K562 (cell line): ENCODE measurements at regions not wholly inside any gene's neighbourhood (a gene's known extent, or its start where the extent isn't known, plus 50 kb on each side); places are given as distances from the start of the nearest gene placed in this dataset.

Source experiments
- ATAC-seq: fragments of 200-7000 bp; cut with Tn5 transposase; 3 replicates; pipeline ENCODE4 v1.9.1; 2020; ENCODE audit warnings: moderate library complexity
- BruUV-seq: library from RNA; stranded (reverse); fragments of 400-500 nt; replicated peaks from 2 replicates; lab custom pipeline; 2021; lab: Mats Ljungman, UMichigan
- CTCF ChIA-PET: fragments of 300-600 bp; formaldehyde crosslinking; extraction: SDS; loops from one replicate; lab custom pipeline; 2021; ENCODE audit warnings: low intra/inter-chr PET ratio; lab: Yijun Ruan, JAX
- POLR2A ChIA-PET: fragments of 300-600, 350-650 bp; sonication (Branson Sonifier 250); formaldehyde crosslinking; extraction: SDS; loops from one replicate; lab custom pipeline; 2021; ENCODE audit warnings: antibody characterized with exemption, inconsistent platforms; lab: Yijun Ruan, JAX
- DNase-seq, 4 experiments: peaks; one replicate each; pipeline versions ENCODE4 v3.0.0 to v3.0.0-alpha.2; 2011 to 2018; ENCODE audit warnings: low spot score in 3 of 4, mixed read lengths in 3 of 4; ENCODE audit errors: extremely low read depth in 1 of 4
- FAIRE-seq: peaks from 2 replicates; lab custom pipeline; 2011; peaks lifted over from hg19 to GRCh38; lab: Jason Lieb, UNC
- H2AFZ ChIP-seq: 2 replicates; pipeline ENCODE4 v1.6.0; 2011; ENCODE audit warnings: low read depth, low read length, control low read depth, inconsistent platforms
- H3K27ac ChIP-seq: fragments of 200-600 bp; 3 replicates; pipeline ENCODE4 v1.8.0; 2011; ENCODE audit warnings: low read depth, mild to moderate bottlenecking, control low read depth, inconsistent platforms, low read length, moderate library complexity, mixed read lengths; ENCODE audit errors: extremely low read depth
- H3K27me3 ChIP-seq, 2 experiments: fragments of 300-600 bp in 1 of 2; 2 replicates in 1 of 2; 3 replicates in 1 of 2; pipeline versions ENCODE4 v1.6.0 to v1.8.0; 2011; ENCODE audit warnings: inconsistent platforms in 2 of 2, low read length in 2 of 2, mild to moderate bottlenecking in 1 of 2, mixed read lengths in 1 of 2, moderate library complexity in 1 of 2; ENCODE audit not compliant: control insufficient read depth in 2 of 2, insufficient read depth in 2 of 2
- H3K36me3 ChIP-seq: fragments of 300-600 bp; 3 replicates; pipeline ENCODE4 v1.8.0; 2011; ENCODE audit warnings: mild to moderate bottlenecking, low read length, inconsistent platforms; ENCODE audit not compliant: control insufficient read depth, insufficient read depth
- H3K4me1 ChIP-seq, 2 experiments: fragments of 200-600 bp in 1 of 2; replicated peaks in 1 of 2; 2 replicates in 1 of 2; 3 replicates in 1 of 2; pipeline versions ENCODE4 v1.5.1 to v1.8.0; 2011; ENCODE audit warnings: inconsistent platforms in 2 of 2, low read length in 2 of 2, mild to moderate bottlenecking in 1 of 2, mixed read lengths in 1 of 2, moderate library complexity in 1 of 2; ENCODE audit not compliant: control insufficient read depth in 2 of 2, insufficient read depth in 2 of 2
- H3K4me2 ChIP-seq: 2 replicates; pipeline ENCODE4 v1.6.1; 2011; ENCODE audit warnings: low read length, control low read depth, inconsistent platforms, mixed read lengths; ENCODE audit not compliant: insufficient read depth
- H3K4me3 ChIP-seq: fragments of 200-600 bp; sonication (generic), shearing (Covaris generic); 2 replicates; pipeline ENCODE4 v1.5.1; 2016; ENCODE audit warnings: control low read depth, inconsistent platforms
- H3K79me2 ChIP-seq: fragments of 200-600 bp; 3 replicates; pipeline ENCODE4 v1.8.0; 2011; ENCODE audit warnings: low read length, inconsistent platforms; ENCODE audit not compliant: control insufficient read depth, insufficient read depth
- H3K9ac ChIP-seq, 2 experiments: 2 replicates each; pipeline versions ENCODE4 v1.6.0 to v1.6.1; 2011; ENCODE audit warnings: low read depth in 2 of 2, low read length in 2 of 2, control low read depth in 1 of 2, inconsistent platforms in 1 of 2, mild to moderate bottlenecking in 1 of 2, mixed read lengths in 1 of 2; ENCODE audit not compliant: insufficient read depth in 1 of 2
- H3K9me1 ChIP-seq: one replicate; pipeline ENCODE4 v1.6.0; 2011; ENCODE audit warnings: inconsistent platforms, mild to moderate bottlenecking, low read length, moderate library complexity; ENCODE audit not compliant: control insufficient read depth, insufficient read depth
- H3K9me3 ChIP-seq: replicated peaks from 2 replicates; pipeline ENCODE4 v1.5.1; 2011; ENCODE audit warnings: low read depth, low read length, inconsistent platforms; ENCODE audit not compliant: control insufficient read depth, insufficient read depth
- H4K20me1 ChIP-seq: replicated peaks from 2 replicates; pipeline ENCODE4 v1.6.1; 2011; ENCODE audit warnings: low read length, inconsistent platforms, mixed read lengths; ENCODE audit not compliant: control insufficient read depth, insufficient read depth
- ARID3B ChIP-seq: fragments of 250-450 bp; sonication (Bioruptor Pico); IDR thresholded peaks from 2 replicates; pipeline ENCODE4 v1.4.0; 2020; ENCODE audit warnings: borderline replicate concordance
- ARNT ChIP-seq, 2 experiments: fragments of 450-650 bp; IDR thresholded peaks; 2 replicates each; pipeline ENCODE4 v1.6.1; 2016; ENCODE audit warnings: mild to moderate bottlenecking in 1 of 2
- CBX1 ChIP-seq: sonication (generic); IDR thresholded peaks from 2 replicates; pipeline ENCODE4 v1.6.1; 2016; ENCODE audit warnings: antibody characterized with exemption, low read depth, mild to moderate bottlenecking
- CGGBP1 ChIP-seq: fragments of 250-450 bp; sonication (Bioruptor Pico); IDR thresholded peaks from 2 replicates; pipeline ENCODE4 v1.9.0; 2021; ENCODE audit warnings: mild to moderate bottlenecking
- CREB3 ChIP-seq: fragments of 450-650 bp; conservative IDR thresholded peaks from 2 replicates; pipeline ENCODE4 v1.6.1; 2016; ENCODE audit warnings: missing genetic modification characterization, low read depth, mild to moderate bottlenecking, missing compliant biosample characterization, moderate library complexity
- ESRRB ChIP-seq: fragments of 250-450 bp; sonication (Bioruptor Pico); IDR thresholded peaks from 2 replicates; pipeline ENCODE4 v1.5.0; 2020; ENCODE audit warnings: mild to moderate bottlenecking, moderate library complexity, borderline replicate concordance
- ID3 ChIP-seq, 2 experiments: fragments of 250-450 bp in 1 of 2; fragments of 450-650 bp in 1 of 2; sonication (Bioruptor Pico) in 1 of 2; IDR thresholded peaks; 2 replicates each; pipeline versions ENCODE4 v1.6.1 to v1.8.0; 2016 to 2021; ENCODE audit warnings: mild to moderate bottlenecking in 2 of 2, moderate library complexity in 2 of 2, missing compliant biosample characterization in 1 of 2, missing genetic modification characterization in 1 of 2
- IRF1 ChIP-seq: sonication (generic); formaldehyde crosslinking; IDR thresholded peaks from 2 replicates; pipeline ENCODE4 v1.8.0; 2022; ENCODE audit warnings: missing genetic modification reagents, mild to moderate bottlenecking, borderline replicate concordance
- MIER1 ChIP-seq: fragments of 450-650 bp; IDR thresholded peaks from 2 replicates; pipeline ENCODE4 v1.6.1; 2016; ENCODE audit warnings: antibody characterized with exemption, mild to moderate bottlenecking, low read depth
- MTF1 ChIP-seq: fragments of 250-450 bp; sonication (Bioruptor Pico); IDR thresholded peaks from 2 replicates; pipeline ENCODE4 v1.9.0; 2021; ENCODE audit warnings: moderate library complexity, mild to moderate bottlenecking, inconsistent platforms, borderline replicate concordance
- SLC30A9 ChIP-seq: fragments of 250-450 bp; sonication (Bioruptor Pico); IDR thresholded peaks from 2 replicates; pipeline ENCODE4 v1.8.0; 2022; ENCODE audit warnings: mild to moderate bottlenecking, moderate library complexity
- ZBED1 ChIP-seq: IDR thresholded peaks from 2 replicates; pipeline ENCODE4 v1.6.1; 2014
- ZC3H11A ChIP-seq: IDR thresholded peaks from 2 replicates; pipeline ENCODE4 v1.6.1; 2012; ENCODE audit warnings: low read depth, low read length, improper control_type of control experiment
- ZFP30 ChIP-seq: fragments of 250-450 bp; sonication (Bioruptor Pico); IDR thresholded peaks from 2 replicates; pipeline ENCODE4 v1.8.0; 2022; ENCODE audit warnings: moderate library complexity, mild to moderate bottlenecking, inconsistent platforms, borderline replicate concordance
- ZKSCAN1 ChIP-seq: fragments of 150-350 bp; IDR thresholded peaks from 2 replicates; pipeline ENCODE4 v1.6.1; 2016; ENCODE audit warnings: low read depth, low read length
- ZNF184 ChIP-seq: sonication (generic); formaldehyde crosslinking; IDR thresholded peaks from 2 replicates; pipeline ENCODE4 v1.5.0; 2020; ENCODE audit warnings: missing genetic modification reagents
- WGBS: fragments of 100-300 bp; shearing (Covaris generic); methylation state at CpG from one replicate; pipeline ENCODE4 v1.1.6; 2016; ENCODE audit warnings: low coverage, mixed read lengths; ENCODE audit not compliant: insufficient coverage; ENCODE audit errors: missing lambda C conversion rate; 5-methylcytosine and 5-hydroxymethylcytosine counted together
- in situ Hi-C: fragments of 300-500 bp; cut with MboI; formaldehyde crosslinking; loops from 4 replicates; pipeline ENCODE4 v1.15.0; 2018; ENCODE audit warnings: inconsistent platforms, mixed read lengths
- intact Hi-C: fragments of 100-400 bp; cut with micrococcal nuclease; formaldehyde crosslinking; loops from 2 replicates; pipeline ENCODE4 v1.14.2; 2022

GRCh38 chr6:145530454-145530853 lies 204.9 kb downstream of the EPM2A start (continued):
- TF ChIP-seq ARID3B (CRISPR knock-in tag) (no peak), CBX1 (no peak), ZFP30 (CRISPR knock-in tag) (no peak), IRF1 (CRISPR knock-in tag) (no peak)

- DNase-seq = no peak
- no peak for FAIRE-seq
- Histone ChIP-seq H3K9me3 (no peaks in the 10 kb centered on the region; the same call in 1 of the 2 replicates), H3K79me2 (no peaks in the 10 kb centered on the region), H3K9me1 (no peaks in the 10 kb centered on the region), H3K4me3 (no peak overlapping the region), H3K4me2 (no peak overlapping the region), H3K27me3 (no peaks in the 10 kb centered on the region), H4K20me1 (no peaks in the 10 kb centered on the region), H3K4me1 (no peaks in the 10 kb centered on the region), H3K36me3 (no peaks in the 10 kb centered on the region), H3K27ac (no peak overlapping the region), H2AFZ (no peak overlapping the region), H3K9ac (no peak overlapping the region)
- ChIA-PET POLR2A (no interaction called here), CTCF (no interaction called here)
- intact Hi-C loops (no loop called here), in situ Hi-C loops (no loop called here)
- WGBS = 0% methylated on average over 1 of the region's 1 CpG
- TF ChIP-seq CGGBP1 (no peak), ZBED1 (no peak), ZC3H11A (no peak), ZNF184 (no peak), ZKSCAN1 (no peak), ARNT (IDR thresholded peaks at IDR 0.05) (no peak), MIER1 (no peak), SLC30A9 (CRISPR knock-in tag) (no peak), MTF1 (CRISPR knock-in tag) (no peak), ID3 (CRISPR knock-in tag; IDR thresholded peaks at IDR 0.05) (no peak), ID3 (tag; IDR thresholded peaks at IDR 0.05) (no peak), ESRRB (CRISPR knock-in tag) (no peak), CREB3 (tag) (no peak)
- BruUV-seq = no TSS peak
- ATAC-seq = no peak
Measured at GRCh38 chr6:145531032-145531431, 204.3 kb downstream of the EPM2A start.
